Activated CD4-positive, alpha-beta memory T cell treated with anti-CD3 and anti-CD28 coated beads for 36 hours (primary cell): ENCODE measurements at regions not wholly inside any gene's neighbourhood (a gene's known extent, or its start where the extent isn't known, plus 50 kb on each side); places are given as distances from the start of the nearest gene placed in this dataset.

ENCODE experiments used
- CTCF ChIA-PET: fragments of 350-600 bp; sonication (Branson Sonifier 250); formaldehyde crosslinking; loops from one replicate; lab custom pipeline; 2021; ENCODE audit warnings: antibody characterized with exemption, inconsistent platforms; lab: Charles Lee
- POLR2A ChIA-PET: fragments of 350-600 bp; sonication (Branson Sonifier 250); formaldehyde crosslinking; loops from one replicate; lab custom pipeline; 2021; ENCODE audit warnings: antibody characterized with exemption; lab: Charles Lee
- DNase-seq: peaks from one replicate; pipeline ENCODE4 v3.0.0-alpha.2; 2020
- H3K27ac Mint-ChIP-seq: one replicate; pipeline ENCODE4 v1.8.0; 2021; ENCODE audit warnings: mixed read lengths
- H3K27me3 Mint-ChIP-seq: one replicate; pipeline ENCODE4 v1.8.0; 2021; ENCODE audit warnings: mixed read lengths
- H3K36me3 Mint-ChIP-seq: one replicate; pipeline ENCODE4 v1.8.0; 2021; ENCODE audit warnings: mixed read lengths
- H3K4me1 Mint-ChIP-seq: one replicate; pipeline ENCODE4 v1.8.0; 2021; ENCODE audit warnings: low read depth, mixed read lengths
- H3K4me3 Mint-ChIP-seq: one replicate; pipeline ENCODE4 v1.8.0; 2021; ENCODE audit warnings: mild to moderate bottlenecking, mixed read lengths
- H3K9me3 Mint-ChIP-seq: one replicate; pipeline ENCODE4 v1.8.0; 2021; ENCODE audit warnings: mixed read lengths
- intact Hi-C: fragments of 100-400 bp; cut with micrococcal nuclease; formaldehyde crosslinking; loops from one replicate; pipeline ENCODE4 v1.15.1; 2023

DNA sequence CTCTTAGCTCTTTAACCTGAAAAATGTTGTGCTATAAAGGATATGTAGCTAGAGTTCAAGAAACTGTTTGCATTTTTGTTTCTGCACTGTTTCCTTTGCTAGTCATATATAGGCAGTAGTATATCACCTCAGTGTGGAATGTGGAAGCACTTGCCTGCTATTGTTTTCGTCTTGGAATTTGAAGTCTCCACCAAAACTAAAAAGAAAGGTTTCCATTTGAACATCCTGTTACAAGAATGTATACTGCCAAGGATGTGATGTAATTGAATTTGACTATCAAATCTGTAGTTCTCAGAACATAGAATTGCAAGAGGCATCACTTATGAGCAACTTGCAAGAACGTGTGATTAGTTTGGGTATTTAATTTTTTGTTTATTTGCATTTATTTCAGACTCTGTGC, 51.1 kb upstream of the MEOX2 start:
- no peak overlapping the region for H3K27ac Mint-ChIP-seq
- POLR2A ChIA-PET = no interaction called here
- H3K36me3 Mint-ChIP-seq = no peaks in the 10 kb centered on the region
- no peaks in the 10 kb centered on the region for H3K4me1 Mint-ChIP-seq
- no peak overlapping the region for H3K4me3 Mint-ChIP-seq
- intact Hi-C loops = no loop called here
- peaks cover 2% of the 10 kb centered on the region for H3K9me3 Mint-ChIP-seq
- CTCF ChIA-PET = no interaction called here
- DNase-seq = no peak
- no peaks in the 10 kb centered on the region for H3K27me3 Mint-ChIP-seq
